Subcutaneous abdominal adipose tissue (tissue), 5 donors: ENCODE measurements at regions not wholly inside any gene's neighbourhood (a gene's known extent, or its start where the extent isn't known, plus 50 kb on each side); places are given as distances from the start of the nearest gene placed in this dataset.

Experiments
- H3K27ac ChIP-seq: one replicate; pipeline ENCODE4 v1.7.0; 2013; ENCODE audit warnings: low read depth, mild to moderate bottlenecking, inconsistent platforms, low read length, moderate library complexity
- H3K27me3 ChIP-seq, 5 donors: one replicate each; pipeline ENCODE4 v1.7.0; 2013; ENCODE audit warnings: low read length in 5 of 5, inconsistent platforms in 1 of 5; ENCODE audit not compliant: control insufficient read depth in 5 of 5, insufficient read depth in 4 of 5
- H3K36me3 ChIP-seq, 5 donors: one replicate each; pipeline ENCODE4 v1.7.0; 2013; ENCODE audit warnings: low read length in 5 of 5; ENCODE audit not compliant: control insufficient read depth in 5 of 5, insufficient read depth in 5 of 5
- H3K4me1 ChIP-seq, 5 donors: one replicate each; pipeline ENCODE4 v1.7.0; 2013; ENCODE audit warnings: low read length in 5 of 5, mild to moderate bottlenecking in 3 of 5, moderate library complexity in 1 of 5; ENCODE audit not compliant: control insufficient read depth in 5 of 5, insufficient read depth in 5 of 5
- H3K4me3 ChIP-seq, 5 donors: one replicate each; pipeline ENCODE4 v1.7.0; 2013; ENCODE audit warnings: low read length in 5 of 5, low read depth in 1 of 5
- H3K9ac ChIP-seq, 5 donors: one replicate each; pipeline ENCODE4 v1.7.0; 2013; ENCODE audit warnings: low read length in 5 of 5, mild to moderate bottlenecking in 4 of 5, moderate library complexity in 3 of 5
- H3K9me3 ChIP-seq, 5 donors: one replicate each; pipeline ENCODE4 v1.7.0; 2013; ENCODE audit warnings: low read length in 5 of 5; ENCODE audit not compliant: control insufficient read depth in 5 of 5
- donor health status: healthy.
- donor health status: healthy.
- donor health status: healthy.
- donor health status: healthy.
- donor health status: healthy.

- Histone ChIP-seq H3K27ac (no peak overlapping the region), H3K9me3 (no peaks in the 10 kb centered on the region), H3K4me3 (no peak overlapping the region), H3K36me3 (no peaks in the 10 kb centered on the region), H3K4me1 (no peaks in the 10 kb centered on the region), H3K27me3 (no peaks in the 10 kb centered on the region), H3K9ac (no peak overlapping the region)
These were observed 80.0 kb upstream of the ERBB4 start for GRCh38 chr2:212618636-212619035.

GRCh38 chr2:212610872-212611425 is 72.3 kb upstream of the ERBB4 start:
- Histone ChIP-seq H3K4me3 (no peak overlapping the region), H3K9me3 (no peaks in the 10 kb centered on the region), H3K9ac (no peak overlapping the region), H3K4me1 (no peaks in the 10 kb centered on the region), H3K27me3 (no peaks in the 10 kb centered on the region), H3K27ac (no peak overlapping the region), H3K36me3 (no peaks in the 10 kb centered on the region)

- Histone ChIP-seq H3K4me3 (no peak overlapping the region), H3K4me1 (no peaks in the 10 kb centered on the region), H3K27ac (no peak overlapping the region), H3K9me3 (no peaks in the 10 kb centered on the region), H3K27me3 (peaks cover 0 to 5% (median 0%) of the 10 kb centered on the region in 5 donors), H3K36me3 (no peaks in the 10 kb centered on the region), H3K9ac (no peak overlapping the region)
These were observed 70.9 kb upstream of the ERBB4 start for GRCh38 chr2:212609479-212609878.

- H3K9ac ChIP-seq, result no peak overlapping the region
- H3K9me3 ChIP-seq, result no peaks in the 10 kb centered on the region
- peaks cover 0 to 5% (median 0%) of the 10 kb centered on the region in 5 donors for H3K27me3 ChIP-seq
- no peak overlapping the region for H3K27ac ChIP-seq
- H3K4me1 ChIP-seq, result no peaks in the 10 kb centered on the region
- no peaks in the 10 kb centered on the region for H3K36me3 ChIP-seq
- no peak overlapping the region for H3K4me3 ChIP-seq
These were observed 68.5 kb upstream of the ERBB4 start for GRCh38 chr2:212607080-212607479.

- H3K27ac ChIP-seq, result no peak overlapping the region
- no peaks in the 10 kb centered on the region for H3K36me3 ChIP-seq
- H3K9me3 ChIP-seq, result no peaks in the 10 kb centered on the region
- no peak overlapping the region for H3K4me3 ChIP-seq
- no peak overlapping the region for H3K9ac ChIP-seq
- no peaks in the 10 kb centered on the region for H3K4me1 ChIP-seq
- H3K27me3 ChIP-seq, result peaks cover 0 to 5% (median 0%) of the 10 kb centered on the region in 5 donors
These were observed 67.6 kb upstream of the ERBB4 start for GRCh38 chr2:212606232-212606631.

- Histone ChIP-seq H3K9me3 (no peaks in the 10 kb centered on the region), H3K4me3 (no peak overlapping the region), H3K4me1 (peaks cover 0 to 5% (median 0%) of the 10 kb centered on the region in 5 donors), H3K27me3 (no peaks in the 10 kb centered on the region), H3K9ac (no peak overlapping the region), H3K27ac (no peak overlapping the region), H3K36me3 (no peaks in the 10 kb centered on the region)
These were observed 58.1 kb upstream of the ERBB4 start for GRCh38 chr2:212596688-212597087.

GRCh38 chr2:212596276-212596675 is 57.7 kb upstream of the ERBB4 start:
- Histone ChIP-seq H3K27ac (no peak overlapping the region), H3K27me3 (no peaks in the 10 kb centered on the region)

GRCh38 chr2:212595036-212595654 is 56.5 kb upstream of the ERBB4 start:
- H3K27ac ChIP-seq, result no peak overlapping the region
- no peak overlapping the region for H3K4me3 ChIP-seq
- H3K36me3 ChIP-seq, result no peaks in the 10 kb centered on the region
- no peaks in the 10 kb centered on the region for H3K9me3 ChIP-seq
- H3K27me3 ChIP-seq, result no peaks in the 10 kb centered on the region
- H3K9ac ChIP-seq, result no peak overlapping the region
- peaks cover 0 to 5% (median 0%) of the 10 kb centered on the region in 5 donors for H3K4me1 ChIP-seq

More at GRCh38 chr2:212596276-212596675, 57.7 kb upstream of the ERBB4 start:
- H3K36me3 ChIP-seq, result no peaks in the 10 kb centered on the region
- peaks cover 0 to 5% (median 0%) of the 10 kb centered on the region in 5 donors for H3K4me1 ChIP-seq
- no peak overlapping the region for H3K9ac ChIP-seq
- no peak overlapping the region for H3K4me3 ChIP-seq
- H3K9me3 ChIP-seq, result no peaks in the 10 kb centered on the region

GRCh38 chr2:212592695-212593094 is 54.1 kb upstream of the ERBB4 start:
- Histone ChIP-seq H3K36me3 (no peaks in the 10 kb centered on the region), H3K27ac (no peak overlapping the region), H3K27me3 (no peaks in the 10 kb centered on the region), H3K4me3 (no peak overlapping the region), H3K4me1 (no peaks in the 10 kb centered on the region), H3K9ac (no peak overlapping the region), H3K9me3 (no peaks in the 10 kb centered on the region)
